ENCODE measurements at regions not wholly inside any gene's neighbourhood (a gene's known extent, or its start where the extent isn't known, plus 50 kb on each side); places are given as distances from the start of the nearest gene placed in this dataset.
"Not testable (repeated sequence)": the region's sequence is repeated elsewhere in the genome, so short reads cannot be mapped to it uniquely, and the experiment has no call there.

DNA sequence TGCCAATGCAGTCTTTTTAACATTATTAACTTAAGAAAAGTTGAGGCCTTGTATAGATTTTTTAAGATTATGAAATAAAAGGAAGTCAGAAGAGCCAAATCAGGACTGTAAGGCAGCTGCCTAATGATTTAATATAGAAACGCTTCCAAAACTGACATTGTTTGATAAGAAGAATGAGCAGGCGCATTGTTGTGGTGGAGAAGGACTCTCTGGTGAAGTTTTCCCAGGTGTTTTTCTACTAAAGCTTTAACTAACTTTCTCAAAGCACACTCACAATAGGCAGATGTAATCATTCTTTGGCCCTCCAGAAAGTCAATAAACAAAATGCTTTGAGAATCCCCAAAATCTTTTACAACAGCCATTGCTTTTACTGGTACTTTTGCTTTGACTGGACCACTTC, 288.6 kb upstream of the FIGN start:
- DNase-seq (ENCODE audit: low spot score): no peak

GRCh38 chr2:164023896-164024295, 288.1 kb upstream of the FIGN start:
- no peak for DNase-seq (ENCODE audit: low spot score)

GRCh38 chr2:164015328-164016123, 279.7 kb upstream of the FIGN start:
- no peak for DNase-seq (ENCODE audit: low spot score)

- no peak for DNase-seq (ENCODE audit: low spot score)
These were observed 279.0 kb upstream of the FIGN start for GRCh38 chr2:164014791-164015190.

- no peak for DNase-seq (ENCODE audit: low spot score)
These were observed 278.4 kb upstream of the FIGN start for GRCh38 chr2:164014068-164014731.

- no peak for DNase-seq (ENCODE audit: low spot score)
These were observed 276.8 kb upstream of the FIGN start for GRCh38 chr2:164012581-164012980.

GRCh38 chr2:164009756-164010337, 274.0 kb upstream of the FIGN start:
- no peak for DNase-seq (ENCODE audit: low spot score)

DNA sequence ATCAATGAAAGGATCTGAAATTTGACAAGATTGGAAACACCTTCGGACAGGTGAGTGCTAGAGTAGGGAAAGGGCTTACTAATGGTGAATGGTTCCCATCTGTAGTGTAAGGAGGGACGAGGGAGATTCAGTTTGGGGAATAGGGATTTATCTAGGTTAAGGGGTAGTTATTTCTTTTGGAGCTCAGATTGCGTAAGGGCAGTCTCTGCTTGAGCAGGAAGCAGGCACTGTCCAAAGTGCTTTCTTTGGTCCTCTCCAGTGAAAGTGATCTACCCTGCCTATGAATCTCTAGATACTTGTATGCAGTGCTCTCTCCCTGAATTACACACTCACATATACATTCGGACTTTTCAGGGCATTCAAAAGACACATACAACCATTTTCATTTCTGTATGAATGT, 272.9 kb upstream of the FIGN start:
- DNase-seq (ENCODE audit: low spot score): no peak

DNA sequence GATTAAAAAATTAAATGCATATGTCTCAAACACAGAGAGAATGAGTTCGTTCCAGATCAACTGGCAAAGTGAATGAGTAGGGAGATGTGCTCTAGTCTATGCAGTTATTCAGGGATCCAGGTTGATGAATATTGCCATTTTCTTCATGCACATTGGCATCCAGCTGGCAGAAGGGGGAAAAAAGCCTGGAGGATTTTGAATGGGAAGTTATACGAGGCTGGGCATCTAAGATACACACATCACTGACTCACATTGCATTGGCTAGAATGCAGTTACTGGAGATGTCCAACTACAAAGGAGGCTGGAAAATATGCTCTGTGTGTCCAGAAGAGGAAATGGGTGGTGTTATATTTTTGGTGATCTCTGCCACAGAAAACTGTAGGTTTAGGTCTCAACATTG, 270.9 kb upstream of the FIGN start:
- DNase-seq (ENCODE audit: low spot score): no peak

- DNase-seq (ENCODE audit: low spot score): no peak
These were observed 264.4 kb upstream of the FIGN start for GRCh38 chr2:164000176-164000575.

DNA sequence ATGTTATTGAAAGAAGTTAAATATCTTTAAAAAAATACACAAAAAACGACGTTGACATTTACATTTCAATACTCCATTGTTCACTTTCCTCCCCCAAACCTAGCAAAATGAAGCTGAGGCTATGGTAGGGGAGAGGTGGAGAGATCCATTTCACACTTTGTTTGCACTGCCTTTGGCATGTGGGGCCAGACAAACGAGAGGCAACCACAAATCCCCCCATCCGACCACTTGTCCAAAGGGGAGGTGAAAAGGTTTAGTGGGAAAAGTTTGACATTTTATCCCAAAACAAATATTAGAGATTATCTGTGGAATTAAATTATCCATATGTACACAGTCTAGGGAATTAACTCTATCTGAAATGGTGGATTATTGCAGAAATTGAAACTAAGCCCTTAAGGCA, 261.7 kb upstream of the FIGN start:
- no peak for DNase-seq (ENCODE audit: low spot score)

- no peak for DNase-seq (ENCODE audit: low spot score)
These were observed 254.7 kb upstream of the FIGN start for GRCh38 chr2:163990541-163990940.

- DNase-seq (ENCODE audit: low spot score): no peak
These were observed 254.3 kb upstream of the FIGN start for GRCh38 chr2:163990101-163990500.

- DNase-seq (ENCODE audit: low spot score): no peak
These were observed 251.6 kb upstream of the FIGN start for GRCh38 chr2:163987175-163987940.

DNA sequence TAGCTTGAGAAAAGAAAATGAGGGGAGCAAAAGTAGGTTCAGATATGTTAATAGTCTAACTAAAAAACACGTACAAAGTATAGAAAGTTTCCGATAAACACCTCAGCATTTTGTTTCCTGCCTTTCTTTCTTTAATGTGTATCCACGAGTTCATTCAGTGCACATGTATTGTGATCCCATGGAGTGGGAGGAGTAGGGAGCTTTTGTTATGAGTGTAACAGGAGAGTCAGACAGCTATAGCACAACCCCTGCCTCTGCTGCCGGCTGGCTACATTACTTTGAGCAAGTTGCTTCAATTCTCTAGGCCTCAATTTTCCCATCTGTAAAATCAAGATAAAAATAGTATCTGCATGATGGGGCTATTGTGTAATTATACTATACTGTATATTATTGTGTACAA, 249.2 kb upstream of the FIGN start:
- no peak for DNase-seq (ENCODE audit: low spot score)

GRCh38 chr2:163983911-163984310, 248.1 kb upstream of the FIGN start:
- DNase-seq (ENCODE audit: low spot score): no peak

DNA sequence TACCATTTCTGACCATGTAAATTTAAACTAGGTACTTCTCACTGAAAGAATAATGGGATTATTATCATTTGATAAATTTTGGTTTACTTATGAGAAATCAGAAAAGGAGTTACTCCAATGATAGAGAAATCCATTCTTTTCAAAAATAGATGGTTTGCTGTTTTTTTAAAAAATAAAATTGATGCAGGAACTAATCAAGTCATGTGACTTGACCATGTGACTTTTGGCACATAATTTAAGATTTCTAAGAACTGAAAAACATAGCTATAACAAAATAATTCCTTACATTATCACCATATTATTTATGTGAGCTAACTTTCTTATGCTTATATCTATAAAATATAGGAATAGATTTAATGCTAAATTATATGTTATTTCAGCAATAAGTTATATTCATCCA, 247.1 kb upstream of the FIGN start:
- no peak for DNase-seq (ENCODE audit: low spot score)

- no peak for DNase-seq (ENCODE audit: low spot score)
These were observed 239.0 kb upstream of the FIGN start for GRCh38 chr2:163974766-163975165.

DNA sequence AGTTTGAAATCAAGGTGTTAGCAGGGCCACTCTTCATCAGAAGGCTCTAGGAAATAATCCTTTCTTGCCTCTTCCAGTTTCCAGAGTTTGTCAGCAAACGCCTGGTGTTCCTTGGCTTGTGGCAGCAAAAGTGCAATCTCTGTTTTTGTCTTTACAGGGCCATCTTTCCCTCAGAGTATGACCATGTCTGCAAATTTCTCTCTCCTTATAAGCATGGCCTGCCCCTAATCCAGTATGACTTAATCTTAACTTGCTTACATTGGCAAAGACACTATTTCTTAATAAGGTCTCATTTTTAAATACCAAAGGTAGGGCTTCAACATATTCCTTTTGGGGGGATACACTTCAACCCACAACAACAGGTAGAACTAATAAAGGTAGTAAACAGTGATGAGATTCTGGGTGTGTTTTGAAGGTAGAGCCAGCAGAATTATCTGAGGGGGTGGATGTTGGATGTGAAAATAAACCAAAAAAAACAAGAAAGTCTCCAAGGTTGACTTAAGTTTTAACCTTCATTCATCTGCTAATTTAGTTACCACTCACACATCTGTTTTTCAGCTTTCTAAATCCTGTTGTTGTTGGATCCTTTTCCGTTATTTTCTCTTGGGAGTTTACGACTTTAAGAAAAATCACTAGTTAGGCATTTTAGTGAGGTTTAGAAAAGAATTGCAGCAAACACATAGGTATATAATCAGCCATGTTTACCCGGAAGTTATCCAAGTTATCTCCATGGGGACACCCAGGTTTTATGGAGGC, 234.4 kb upstream of the FIGN start:
- no peak for DNase-seq (ENCODE audit: low spot score)

DNA sequence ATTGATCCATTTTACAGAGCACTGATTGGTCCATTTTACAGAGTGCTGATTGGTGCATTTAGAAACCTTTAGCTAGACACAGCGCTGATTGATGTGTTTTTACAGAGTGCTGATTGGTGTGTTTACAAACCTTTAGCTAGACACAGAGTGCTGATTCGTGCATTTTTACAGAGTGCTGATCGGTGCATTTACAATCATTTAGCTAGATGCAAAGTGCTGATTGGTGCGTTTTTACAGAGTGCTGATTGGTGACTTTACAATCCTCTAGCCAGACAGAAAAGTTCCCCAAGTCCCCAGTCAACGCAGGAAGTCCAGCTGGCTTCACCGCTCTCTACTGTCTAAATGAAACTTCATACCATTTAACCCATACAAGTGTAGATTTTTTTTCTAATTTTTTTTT, 228.5 kb upstream of the FIGN start:
- not testable (repeated sequence) for DNase-seq (ENCODE audit: low spot score)

- no peak for DNase-seq (ENCODE audit: low spot score)
These were observed 217.6 kb upstream of the FIGN start for GRCh38 chr2:163953390-163953907.

DNA sequence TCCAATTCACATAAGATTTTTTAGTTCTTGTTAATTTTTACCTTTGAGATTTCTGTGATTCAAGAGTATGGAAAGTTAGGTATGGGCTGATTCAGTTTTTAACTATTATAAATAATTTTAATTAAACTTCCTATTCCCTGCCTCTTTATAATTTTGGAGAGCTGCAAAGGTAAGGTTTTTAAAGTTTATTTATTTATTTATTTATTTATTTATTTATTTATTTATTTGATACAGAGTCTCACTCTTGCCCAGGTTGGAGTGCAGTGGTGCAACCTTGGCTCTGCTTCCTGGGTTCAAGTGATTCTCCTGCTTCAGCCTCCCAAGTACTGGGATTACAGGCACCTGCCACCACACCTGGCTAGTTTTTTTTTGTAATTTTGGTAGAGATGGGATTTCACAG, 215.5 kb upstream of the FIGN start:
- DNase-seq (ENCODE audit: low spot score): no peak

Measured in RKO (cell line).